Kidney (tissue), 13 donors: ENCODE measurements at regions not wholly inside any gene's neighbourhood (a gene's known extent, or its start where the extent isn't known, plus 50 kb on each side); places are given as distances from the start of the nearest gene placed in this dataset.
"Not testable (repeated sequence)": the region's sequence is repeated elsewhere in the genome, so short reads cannot be mapped to it uniquely, and the experiment has no call there.

Source experiments
- DNase-seq, 5 donors: peaks; one replicate each; pipeline ENCODE4 v3.0.0-alpha.2; 2013 to 2020
- FAIRE-seq: peaks from 2 replicates; lab custom pipeline; 2012; peaks lifted over from hg19 to GRCh38; lab: Jason Lieb, UNC
- H3K27ac ChIP-seq, 2 donors: one replicate each; pipeline ENCODE4 v1.7.0; 2013; ENCODE audit warnings: low read depth in 2 of 2, low read length in 2 of 2, inconsistent platforms in 1 of 2
- H3K27me3 ChIP-seq: one replicate; pipeline ENCODE4 v1.7.1; 2013; ENCODE audit warnings: low read length, inconsistent platforms; ENCODE audit not compliant: control insufficient read depth, insufficient read depth
- H3K36me3 ChIP-seq, 3 donors: one replicate each; pipeline versions ENCODE4 v1.7.0 to v1.7.1; 2013; ENCODE audit warnings: low read length in 3 of 3, control low read depth in 1 of 3, inconsistent platforms in 1 of 3; ENCODE audit not compliant: insufficient read depth in 3 of 3, control insufficient read depth in 2 of 3
- H3K4me1 ChIP-seq, 3 donors: one replicate each; pipeline versions ENCODE4 v1.7.0 to v1.7.1; 2013; ENCODE audit warnings: low read length in 3 of 3, inconsistent platforms in 1 of 3, low read depth in 1 of 3; ENCODE audit not compliant: control insufficient read depth in 2 of 3, insufficient read depth in 2 of 3
- H3K4me3 ChIP-seq, 3 donors: one replicate each; pipeline versions ENCODE4 v1.7.0 to v1.8.1; 2013; ENCODE audit warnings: low read length in 3 of 3, control low read depth in 1 of 3, inconsistent platforms in 1 of 3
- H3K9ac ChIP-seq, 3 donors: one replicate each; pipeline versions ENCODE4 v1.7.0 to v1.7.1; 2013; ENCODE audit warnings: low read length in 3 of 3, control low read depth in 1 of 3, inconsistent platforms in 1 of 3
- H3K9me3 ChIP-seq, 3 donors: one replicate each; pipeline versions ENCODE4 v1.7.0 to v1.7.1; 2013; ENCODE audit warnings: low read length in 3 of 3, control low read depth in 1 of 3, inconsistent platforms in 1 of 3; ENCODE audit not compliant: control insufficient read depth in 2 of 3, insufficient read depth in 1 of 3
- intact Hi-C: fragments of 100-400 bp; cut with DNase I; formaldehyde crosslinking; loops from one replicate; pipeline ENCODE4 v1.11.1; 2022
- TF ChIP-seq, protein P1 (sequence below): IDR thresholded peaks from 3 replicates; pipeline ENCODE4 v1.5.1; 2012; ENCODE audit warnings: mild to moderate bottlenecking, moderate library complexity, borderline replicate concordance; ENCODE audit not compliant: insufficient read depth; ENCODE audit errors: extremely low read depth
- donor health status: control.
- donor health status: control.
- donor health status: control.
- donor health status: control.
- donor health status: control.
- donor health status: DM: yes; HTN: yes; CAD: no.
- donor health status: Normal renal cell carcinoma (clear cell type).

DNA sequence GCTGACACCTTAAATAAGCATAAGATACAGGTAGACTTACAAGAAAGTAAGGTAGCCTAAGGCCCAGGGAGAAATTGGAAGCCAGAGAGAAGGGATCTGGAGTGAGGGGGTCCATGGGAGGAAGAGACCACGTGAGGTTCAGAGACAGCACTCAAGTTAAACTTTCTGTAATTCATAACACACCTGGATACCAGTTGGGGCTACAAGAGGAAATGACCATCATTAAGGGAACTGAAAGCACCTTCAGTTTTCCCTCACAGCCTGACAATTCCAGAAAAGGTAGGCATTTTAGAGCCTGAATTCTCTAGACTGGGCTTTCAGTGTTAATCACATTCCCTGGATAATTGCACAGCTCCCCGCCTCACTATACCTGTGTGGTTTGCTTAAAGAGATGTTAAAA lies 355.5 kb downstream of the FBXW7 start:
- intact Hi-C loops = no loop called here
- Histone ChIP-seq H3K9me3 (peaks cover 0 to 7% (median 0%) of the 10 kb centered on the region in 3 donors), H3K27ac (no peak overlapping the region), H3K4me1 (no peaks in the 10 kb centered on the region), H3K4me3 (no peak overlapping the region), H3K36me3 (no peaks in the 10 kb centered on the region), H3K9ac (no peak overlapping the region), H3K27me3 (no peaks in the 10 kb centered on the region)
- FAIRE-seq = no peak
- TF ChIP-seq, protein P1, sequence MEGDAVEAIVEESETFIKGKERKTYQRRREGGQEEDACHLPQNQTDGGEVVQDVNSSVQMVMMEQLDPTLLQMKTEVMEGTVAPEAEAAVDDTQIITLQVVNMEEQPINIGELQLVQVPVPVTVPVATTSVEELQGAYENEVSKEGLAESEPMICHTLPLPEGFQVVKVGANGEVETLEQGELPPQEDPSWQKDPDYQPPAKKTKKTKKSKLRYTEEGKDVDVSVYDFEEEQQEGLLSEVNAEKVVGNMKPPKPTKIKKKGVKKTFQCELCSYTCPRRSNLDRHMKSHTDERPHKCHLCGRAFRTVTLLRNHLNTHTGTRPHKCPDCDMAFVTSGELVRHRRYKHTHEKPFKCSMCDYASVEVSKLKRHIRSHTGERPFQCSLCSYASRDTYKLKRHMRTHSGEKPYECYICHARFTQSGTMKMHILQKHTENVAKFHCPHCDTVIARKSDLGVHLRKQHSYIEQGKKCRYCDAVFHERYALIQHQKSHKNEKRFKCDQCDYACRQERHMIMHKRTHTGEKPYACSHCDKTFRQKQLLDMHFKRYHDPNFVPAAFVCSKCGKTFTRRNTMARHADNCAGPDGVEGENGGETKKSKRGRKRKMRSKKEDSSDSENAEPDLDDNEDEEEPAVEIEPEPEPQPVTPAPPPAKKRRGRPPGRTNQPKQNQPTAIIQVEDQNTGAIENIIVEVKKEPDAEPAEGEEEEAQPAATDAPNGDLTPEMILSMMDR = no peak
- DNase-seq = no peak

DNA sequence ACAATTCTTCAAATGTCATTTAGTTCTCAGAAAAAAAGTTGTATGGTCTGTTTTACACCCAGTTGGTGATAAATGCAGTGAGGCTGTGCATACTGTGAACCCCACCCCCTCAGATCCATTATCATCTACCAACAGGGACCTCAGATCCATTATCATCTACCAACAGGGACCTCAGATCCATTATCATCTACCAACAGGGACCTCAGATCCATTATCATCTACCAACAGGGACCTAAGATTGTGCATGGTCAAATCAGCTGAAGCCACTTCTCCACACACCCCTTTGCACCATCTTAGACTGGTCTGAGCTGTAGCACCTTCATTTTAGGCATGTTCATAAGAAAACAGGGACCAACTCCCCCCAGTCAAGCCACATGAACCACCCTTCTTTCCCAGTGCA lies 358.4 kb downstream of the FBXW7 start:
- H3K4me1 ChIP-seq, DNase-seq, H3K9me3 ChIP-seq, H3K36me3 ChIP-seq, FAIRE-seq, H3K9ac ChIP-seq, intact Hi-C loops, H3K27me3 ChIP-seq, H3K27ac ChIP-seq, H3K4me3 ChIP-seq: not testable (repeated sequence)

DNA sequence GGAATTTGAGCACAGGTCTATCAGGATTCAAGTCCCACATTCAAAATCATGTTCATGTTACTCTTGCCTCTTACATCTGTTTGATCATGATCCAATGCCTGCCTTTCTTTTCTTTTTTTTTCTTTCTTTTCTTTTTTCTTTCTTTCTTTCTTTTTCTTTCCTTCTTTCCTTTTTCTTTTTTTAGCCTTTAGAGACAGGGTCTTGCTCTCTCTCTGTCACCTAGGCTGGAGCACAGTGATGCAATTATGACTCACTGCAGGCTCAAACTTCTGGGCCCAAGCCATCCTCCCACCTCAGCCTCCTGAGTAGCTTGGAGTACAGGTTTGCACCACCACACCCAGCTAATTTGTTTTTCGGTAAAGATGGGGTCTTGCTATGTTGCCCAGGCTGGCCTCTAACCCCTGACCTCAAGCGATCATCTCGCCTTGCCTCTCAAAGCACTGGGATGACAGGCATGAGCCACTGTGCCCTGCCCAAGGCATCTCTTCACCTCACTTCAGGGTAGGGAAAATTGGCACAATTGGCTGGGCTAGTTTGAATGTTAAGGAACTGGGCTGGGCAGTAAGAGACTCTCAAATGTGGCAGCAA lies 359.2 kb downstream of the FBXW7 start:
- Histone ChIP-seq H3K36me3 (no peaks in the 10 kb centered on the region), H3K4me3 (no peak overlapping the region), H3K27me3 (no peaks in the 10 kb centered on the region), H3K4me1 (no peaks in the 10 kb centered on the region), H3K9me3 (no peaks in the 10 kb centered on the region), H3K9ac (no peak overlapping the region), H3K27ac (no peak overlapping the region)
- no peak for FAIRE-seq
- intact Hi-C loops = no loop called here
- no peak for DNase-seq
- TF ChIP-seq, protein P1 = no peak

DNA sequence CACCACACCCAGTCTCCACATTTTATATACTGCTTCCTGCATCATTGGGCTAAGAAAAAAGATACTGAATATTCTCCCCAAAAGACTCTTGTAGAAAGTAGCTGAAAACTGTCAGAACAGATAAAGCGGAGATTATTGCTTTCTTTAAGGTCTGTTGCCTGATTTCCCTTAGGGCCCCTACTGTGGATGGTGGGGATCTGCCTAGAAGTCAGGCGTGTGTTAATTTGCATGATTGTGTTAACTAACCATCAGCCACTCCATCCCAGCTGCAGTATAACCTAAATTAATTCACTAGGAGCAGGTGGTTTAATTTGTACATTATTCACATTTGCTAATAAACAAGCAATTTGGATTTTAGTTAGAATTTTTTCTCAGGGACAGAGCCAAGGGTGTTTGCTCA lies 360.3 kb downstream of the FBXW7 start:
- H3K9ac ChIP-seq = no peak overlapping the region
- DNase-seq (no peak), FAIRE-seq (no peak)
- H3K36me3 ChIP-seq = no peaks in the 10 kb centered on the region
- H3K27me3 ChIP-seq = no peaks in the 10 kb centered on the region
- no peaks in the 10 kb centered on the region for H3K9me3 ChIP-seq
- intact Hi-C loops = no loop called here
- TF ChIP-seq, protein P1 = no peak
- no peaks in the 10 kb centered on the region for H3K4me1 ChIP-seq
- no peak overlapping the region for H3K27ac ChIP-seq
- H3K4me3 ChIP-seq = no peak overlapping the region
